Activated naive CD4-positive, alpha-beta T cell (primary cell): ENCODE measurements at regions not wholly inside any gene's neighbourhood (a gene's known extent, or its start where the extent isn't known, plus 50 kb on each side); places are given as distances from the start of the nearest gene placed in this dataset.
A peak's percentile ranks its signal among the peaks of the same experiment; 100 is the strongest.
"Not testable (repeated sequence)": the region's sequence is repeated elsewhere in the genome, so short reads cannot be mapped to it uniquely, and the experiment has no call there.

Experiments used
- DNase-seq, 4 experiments: peaks; one replicate each; lab custom pipeline; 2025; lab: John Stamatoyannopoulos, UW

- DNase-seq = no peak
Measured at GRCh38 chrX:121298499-121298898, 251.1 kb downstream of the GLUD2 start.

GRCh38 chrX:121301356-121301755 lies 253.9 kb downstream of the GLUD2 start:
- DNase-seq = no peak

GRCh38 chrX:121301822-121302221 lies 254.4 kb downstream of the GLUD2 start:
- no peak for DNase-seq

- no peak for DNase-seq
Measured at GRCh38 chrX:121307449-121307848, 260.0 kb downstream of the GLUD2 start.

- peak in 1 of 4 experiments; percentile 0 for DNase-seq
Measured at GRCh38 chrX:121308276-121308805, 260.9 kb downstream of the GLUD2 start.

GRCh38 chrX:121310820-121311219 lies 263.4 kb downstream of the GLUD2 start:
- no peak for DNase-seq

- DNase-seq = no peak
Measured at GRCh38 chrX:121320441-121320840, 273.0 kb downstream of the GLUD2 start.

GRCh38 chrX:121322159-121322558 lies 274.7 kb downstream of the GLUD2 start:
- DNase-seq = no peak

GRCh38 chrX:121323337-121323736 lies 275.9 kb downstream of the GLUD2 start:
- no peak for DNase-seq

GRCh38 chrX:121333942-121334341 lies 286.5 kb downstream of the GLUD2 start:
- no peak for DNase-seq

GRCh38 chrX:121336831-121337421 lies 289.5 kb downstream of the GLUD2 start:
- DNase-seq = no peak

- DNase-seq = no peak
Measured at GRCh38 chrX:121337816-121338215, 290.4 kb downstream of the GLUD2 start.

GRCh38 chrX:121349263-121349662 lies 301.9 kb downstream of the GLUD2 start:
- no peak for DNase-seq

GRCh38 chrX:121356139-121356849 lies 308.9 kb downstream of the GLUD2 start:
- no peak for DNase-seq

GRCh38 chrX:121356850-121357171 lies 309.4 kb downstream of the GLUD2 start:
- DNase-seq = no peak

- no peak for DNase-seq
Measured at GRCh38 chrX:121360280-121360679, 312.9 kb downstream of the GLUD2 start.

GRCh38 chrX:121365572-121366161 lies 318.3 kb downstream of the GLUD2 start:
- DNase-seq = no peak

- DNase-seq = no peak
Measured at GRCh38 chrX:121374471-121374870, 327.1 kb downstream of the GLUD2 start.

- DNase-seq = not testable (repeated sequence)
Measured at GRCh38 chrX:121381915-121382314, 334.5 kb downstream of the GLUD2 start.

- DNase-seq = no peak
Measured at GRCh38 chrX:121389976-121390714, 342.7 kb downstream of the GLUD2 start.

GRCh38 chrX:121405826-121406225 lies 358.4 kb downstream of the GLUD2 start:
- DNase-seq = no peak

GRCh38 chrX:121407627-121408026 lies 360.2 kb downstream of the GLUD2 start:
- no peak for DNase-seq

GRCh38 chrX:121431514-121431913 lies 384.1 kb downstream of the GLUD2 start:
- DNase-seq = not testable (repeated sequence)
